ENCODE measurements at regions not wholly inside any gene's neighbourhood (a gene's known extent, or its start where the extent isn't known, plus 50 kb on each side); places are given as distances from the start of the nearest gene placed in this dataset.

DNA sequence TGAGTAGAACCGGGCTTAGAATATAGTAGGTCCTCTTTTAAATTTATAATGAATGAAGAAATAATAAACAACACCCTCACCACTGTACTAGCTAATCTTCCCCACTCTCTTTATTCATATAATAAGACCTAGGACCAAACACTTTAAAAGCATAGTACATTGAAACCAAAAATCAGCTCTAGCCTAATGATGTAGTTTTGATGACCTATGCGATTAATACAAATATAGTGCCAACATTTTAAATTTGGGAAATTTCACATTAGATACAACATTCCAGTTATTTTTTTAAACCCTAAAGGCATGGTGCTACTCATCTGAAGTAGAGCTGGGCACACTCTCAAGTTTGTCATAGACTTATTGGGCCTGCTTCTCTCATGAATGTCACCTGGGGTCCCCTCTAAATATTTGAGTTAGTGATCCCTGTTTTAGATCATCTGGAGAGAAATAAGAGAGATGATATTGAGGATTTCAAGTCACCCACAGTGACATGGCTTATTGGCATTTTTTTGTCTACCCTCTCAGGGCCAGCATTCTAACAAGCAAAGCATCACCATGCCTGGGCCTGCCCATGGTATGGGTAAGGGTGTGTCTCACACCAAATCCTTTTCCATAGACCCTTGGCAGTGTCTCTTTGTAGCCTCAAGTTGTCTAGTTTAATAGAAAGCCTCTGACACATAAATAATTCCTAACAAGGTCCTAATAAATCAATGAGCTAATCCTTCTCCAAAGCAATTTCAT is 319.8 kb downstream of the HIVEP2 start:
- TF ChIP-seq, protein P1, sequence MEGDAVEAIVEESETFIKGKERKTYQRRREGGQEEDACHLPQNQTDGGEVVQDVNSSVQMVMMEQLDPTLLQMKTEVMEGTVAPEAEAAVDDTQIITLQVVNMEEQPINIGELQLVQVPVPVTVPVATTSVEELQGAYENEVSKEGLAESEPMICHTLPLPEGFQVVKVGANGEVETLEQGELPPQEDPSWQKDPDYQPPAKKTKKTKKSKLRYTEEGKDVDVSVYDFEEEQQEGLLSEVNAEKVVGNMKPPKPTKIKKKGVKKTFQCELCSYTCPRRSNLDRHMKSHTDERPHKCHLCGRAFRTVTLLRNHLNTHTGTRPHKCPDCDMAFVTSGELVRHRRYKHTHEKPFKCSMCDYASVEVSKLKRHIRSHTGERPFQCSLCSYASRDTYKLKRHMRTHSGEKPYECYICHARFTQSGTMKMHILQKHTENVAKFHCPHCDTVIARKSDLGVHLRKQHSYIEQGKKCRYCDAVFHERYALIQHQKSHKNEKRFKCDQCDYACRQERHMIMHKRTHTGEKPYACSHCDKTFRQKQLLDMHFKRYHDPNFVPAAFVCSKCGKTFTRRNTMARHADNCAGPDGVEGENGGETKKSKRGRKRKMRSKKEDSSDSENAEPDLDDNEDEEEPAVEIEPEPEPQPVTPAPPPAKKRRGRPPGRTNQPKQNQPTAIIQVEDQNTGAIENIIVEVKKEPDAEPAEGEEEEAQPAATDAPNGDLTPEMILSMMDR (conservative IDR thresholded peaks at IDR 0.05; ENCODE audit: low read length), result no peak
- TF ChIP-seq EZH2phosphoT487 (IDR thresholded peaks at IDR 0.05; ENCODE audit: borderline replicate concordance, low read depth, low read length), result no peak
